Coronary artery (tissue), 2 donors: ENCODE measurements at regions not wholly inside any gene's neighbourhood (a gene's known extent, or its start where the extent isn't known, plus 50 kb on each side); places are given as distances from the start of the nearest gene placed in this dataset.

Experiments used
- DNase-seq: peaks from one replicate; pipeline ENCODE4 v3.0.0-alpha.2; 2017; ENCODE audit warnings: low spot score
- H3K27ac ChIP-seq, 2 donors: fragments of 200-600 bp; sonication (generic); one replicate each; pipeline ENCODE4 v1.5.1; 2016 to 2019
- H3K4me3 ChIP-seq: fragments of 200-600 bp; sonication (generic); 2 replicates; pipeline ENCODE4 v1.5.1; 2016; ENCODE audit warnings: mild to moderate bottlenecking, moderate library complexity
- TF ChIP-seq, protein P1 (sequence below): fragments of 200-600 bp; sonication (generic); IDR thresholded peaks from one replicate; pipeline ENCODE4 v1.5.1; 2019; ENCODE audit warnings: antibody characterized with exemption

- no peak overlapping the region for H3K4me3 ChIP-seq
- DNase-seq: no peak
- H3K27ac ChIP-seq: no peak overlapping the region
- TF ChIP-seq, protein P1, sequence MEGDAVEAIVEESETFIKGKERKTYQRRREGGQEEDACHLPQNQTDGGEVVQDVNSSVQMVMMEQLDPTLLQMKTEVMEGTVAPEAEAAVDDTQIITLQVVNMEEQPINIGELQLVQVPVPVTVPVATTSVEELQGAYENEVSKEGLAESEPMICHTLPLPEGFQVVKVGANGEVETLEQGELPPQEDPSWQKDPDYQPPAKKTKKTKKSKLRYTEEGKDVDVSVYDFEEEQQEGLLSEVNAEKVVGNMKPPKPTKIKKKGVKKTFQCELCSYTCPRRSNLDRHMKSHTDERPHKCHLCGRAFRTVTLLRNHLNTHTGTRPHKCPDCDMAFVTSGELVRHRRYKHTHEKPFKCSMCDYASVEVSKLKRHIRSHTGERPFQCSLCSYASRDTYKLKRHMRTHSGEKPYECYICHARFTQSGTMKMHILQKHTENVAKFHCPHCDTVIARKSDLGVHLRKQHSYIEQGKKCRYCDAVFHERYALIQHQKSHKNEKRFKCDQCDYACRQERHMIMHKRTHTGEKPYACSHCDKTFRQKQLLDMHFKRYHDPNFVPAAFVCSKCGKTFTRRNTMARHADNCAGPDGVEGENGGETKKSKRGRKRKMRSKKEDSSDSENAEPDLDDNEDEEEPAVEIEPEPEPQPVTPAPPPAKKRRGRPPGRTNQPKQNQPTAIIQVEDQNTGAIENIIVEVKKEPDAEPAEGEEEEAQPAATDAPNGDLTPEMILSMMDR: no peak
Measured at GRCh38 chr20:10924644-10925201, 250.9 kb upstream of the JAG1 start.

DNA sequence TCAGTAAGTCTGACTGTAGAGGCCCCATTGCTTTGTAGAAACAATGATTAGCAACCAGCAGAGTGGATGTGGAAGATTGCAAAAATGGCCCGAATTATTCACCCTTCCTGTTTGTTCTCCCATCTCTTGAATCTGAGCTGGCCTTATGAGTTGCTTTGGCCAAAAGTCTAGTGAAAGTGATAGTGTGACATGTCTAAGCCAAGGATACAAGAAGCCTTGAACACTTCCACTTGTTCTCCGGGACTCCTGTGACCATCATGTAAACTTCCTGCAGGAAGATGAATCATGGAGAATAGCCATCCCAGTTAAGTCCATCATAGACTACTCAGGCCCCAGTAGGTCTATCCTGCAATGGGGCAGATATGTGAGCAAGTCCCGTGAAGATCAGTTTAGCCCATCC is 252.0 kb upstream of the JAG1 start:
- no peak overlapping the region for H3K27ac ChIP-seq
- TF ChIP-seq, protein P1: no peak
- DNase-seq: no peak
- H3K4me3 ChIP-seq: no peak overlapping the region

- DNase-seq: no peak
- H3K27ac ChIP-seq: no peak overlapping the region
- TF ChIP-seq, protein P1: no peak
- H3K4me3 ChIP-seq: no peak overlapping the region
Measured at GRCh38 chr20:10927011-10927583, 253.3 kb upstream of the JAG1 start.

DNA sequence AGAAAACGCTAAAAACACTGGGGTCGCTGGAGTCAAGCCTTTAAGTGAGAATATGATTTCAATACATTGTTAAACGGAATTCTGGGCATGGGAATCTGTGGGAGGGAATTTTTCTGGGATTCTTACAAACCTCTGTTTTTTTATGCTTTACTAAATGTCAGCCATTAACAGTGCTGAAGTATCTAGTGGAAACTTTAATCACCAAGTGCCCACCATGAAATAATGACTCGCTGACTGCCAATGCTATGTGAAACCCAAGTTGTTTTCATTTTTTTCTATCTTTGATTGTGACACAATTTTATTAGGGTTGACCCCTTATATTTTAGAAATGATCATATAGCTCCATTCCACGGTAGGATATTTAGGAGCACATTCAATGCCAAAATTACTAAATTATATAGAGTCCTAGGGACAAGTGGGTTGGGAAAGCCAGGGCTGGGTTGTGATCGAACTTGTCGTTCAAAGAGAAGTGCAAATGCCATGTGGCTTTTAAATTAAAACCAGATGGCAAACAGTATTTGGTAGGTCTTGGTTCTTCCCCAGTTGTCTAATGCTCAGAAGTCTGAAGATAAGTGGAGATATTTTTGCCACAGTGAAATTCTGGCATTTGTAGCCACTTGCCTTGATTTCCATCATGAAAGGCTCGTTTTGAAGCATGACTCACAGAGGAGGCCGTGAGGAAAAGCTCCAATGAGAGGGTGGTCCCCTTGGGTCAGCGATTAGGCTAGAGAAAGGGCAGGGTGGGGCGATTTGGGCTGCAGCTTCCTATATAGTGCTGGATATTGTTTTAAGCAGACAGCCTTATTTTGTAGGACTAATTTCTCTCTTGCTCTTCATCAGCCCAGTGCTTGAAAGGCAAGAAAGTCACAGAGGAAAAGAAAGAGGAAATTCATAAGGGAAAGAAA is 254.4 kb upstream of the JAG1 start:
- Histone ChIP-seq H3K4me3 (no peak overlapping the region), H3K27ac (no peak overlapping the region)
- TF ChIP-seq, protein P1: no peak
- DNase-seq: no peak

GRCh38 chr20:10928841-10929421 is 255.1 kb upstream of the JAG1 start:
- TF ChIP-seq, protein P1: no peak
- H3K4me3 ChIP-seq: no peak overlapping the region
- H3K27ac ChIP-seq: no peak overlapping the region
- DNase-seq: no peak

DNA sequence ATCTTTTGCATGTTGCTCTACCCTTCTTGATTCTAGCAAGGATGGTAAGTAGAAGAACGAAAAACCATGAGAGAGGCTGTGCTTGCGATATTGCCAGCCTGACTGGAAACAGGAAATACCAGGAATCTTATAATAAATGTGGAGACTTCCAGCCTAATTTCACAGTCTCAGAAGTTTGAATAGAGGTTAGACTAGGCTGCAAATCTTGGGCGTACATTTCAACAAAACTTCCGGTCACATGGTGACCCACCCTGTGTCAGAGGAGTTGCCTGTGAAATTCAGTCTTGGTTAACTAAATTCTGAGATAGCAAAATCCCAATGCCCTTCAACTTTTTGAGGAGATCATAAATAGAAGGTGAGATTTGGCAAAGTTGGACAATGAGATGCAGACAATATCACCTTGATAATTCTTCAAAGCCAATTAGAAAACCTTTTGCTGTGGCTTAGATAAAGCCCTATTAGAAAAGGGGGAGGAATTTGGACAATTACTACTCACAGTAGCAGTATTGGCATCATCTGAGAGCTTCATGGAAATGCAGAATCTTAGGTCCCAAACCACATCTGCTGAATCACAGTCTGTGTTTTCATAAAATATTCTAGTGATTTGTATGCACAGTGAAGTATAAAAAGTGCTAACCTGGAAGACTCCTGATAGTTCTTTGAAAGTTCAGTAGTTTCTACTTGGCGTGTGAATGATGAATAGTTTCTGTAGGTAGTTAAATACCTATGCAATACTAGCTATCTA is 262.0 kb upstream of the JAG1 start:
- no peak for DNase-seq
- Histone ChIP-seq H3K27ac (peak overlapping the region in 1 of 2 donors; percentile 36), H3K4me3 (no peak overlapping the region)
- TF ChIP-seq, protein P1: no peak
